ENCODE measurements at regions not wholly inside any gene's neighbourhood (a gene's known extent, or its start where the extent isn't known, plus 50 kb on each side); places are given as distances from the start of the nearest gene placed in this dataset.

DNA sequence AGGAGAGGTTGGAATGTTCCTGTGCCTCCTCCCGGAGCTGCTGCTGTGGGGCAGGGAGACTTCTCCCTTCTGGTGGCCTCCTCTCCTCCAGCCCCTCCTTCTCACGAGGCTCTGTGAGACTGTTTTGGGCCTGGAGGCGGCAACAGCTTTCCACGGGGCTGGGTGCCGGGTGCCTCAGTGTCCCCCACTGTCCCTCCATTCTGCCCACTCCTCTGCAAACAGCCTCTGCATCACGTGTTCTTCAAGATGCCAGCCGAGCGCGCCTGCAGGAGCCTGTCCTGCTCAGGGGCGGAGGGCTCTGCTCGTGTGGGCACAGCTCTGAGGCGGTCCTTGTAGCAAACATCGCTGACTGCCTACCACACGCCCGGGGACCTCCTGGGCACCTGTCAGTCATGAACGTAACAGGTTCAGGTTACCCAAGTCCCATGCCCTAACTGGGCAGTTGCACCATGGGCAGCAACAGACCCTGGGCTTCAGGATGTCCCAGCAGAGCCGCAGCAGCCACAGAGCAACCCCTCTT is 70.8 kb downstream of the RRM2 start:
- TF ChIP-seq, protein P1, sequence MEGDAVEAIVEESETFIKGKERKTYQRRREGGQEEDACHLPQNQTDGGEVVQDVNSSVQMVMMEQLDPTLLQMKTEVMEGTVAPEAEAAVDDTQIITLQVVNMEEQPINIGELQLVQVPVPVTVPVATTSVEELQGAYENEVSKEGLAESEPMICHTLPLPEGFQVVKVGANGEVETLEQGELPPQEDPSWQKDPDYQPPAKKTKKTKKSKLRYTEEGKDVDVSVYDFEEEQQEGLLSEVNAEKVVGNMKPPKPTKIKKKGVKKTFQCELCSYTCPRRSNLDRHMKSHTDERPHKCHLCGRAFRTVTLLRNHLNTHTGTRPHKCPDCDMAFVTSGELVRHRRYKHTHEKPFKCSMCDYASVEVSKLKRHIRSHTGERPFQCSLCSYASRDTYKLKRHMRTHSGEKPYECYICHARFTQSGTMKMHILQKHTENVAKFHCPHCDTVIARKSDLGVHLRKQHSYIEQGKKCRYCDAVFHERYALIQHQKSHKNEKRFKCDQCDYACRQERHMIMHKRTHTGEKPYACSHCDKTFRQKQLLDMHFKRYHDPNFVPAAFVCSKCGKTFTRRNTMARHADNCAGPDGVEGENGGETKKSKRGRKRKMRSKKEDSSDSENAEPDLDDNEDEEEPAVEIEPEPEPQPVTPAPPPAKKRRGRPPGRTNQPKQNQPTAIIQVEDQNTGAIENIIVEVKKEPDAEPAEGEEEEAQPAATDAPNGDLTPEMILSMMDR (IDR thresholded peaks at IDR 0.05; ENCODE audit: insufficient read depth, low read length, poor library complexity, severe bottlenecking), result no peak
- TF ChIP-seq EZH2phosphoT487 (conservative IDR thresholded peaks at IDR 0.05; ENCODE audit: low read length), result no peak

Measured in SU-DHL-6 (cell line).